ENCODE measurements at regions not wholly inside any gene's neighbourhood (a gene's known extent, or its start where the extent isn't known, plus 50 kb on each side); places are given as distances from the start of the nearest gene placed in this dataset.

DNA sequence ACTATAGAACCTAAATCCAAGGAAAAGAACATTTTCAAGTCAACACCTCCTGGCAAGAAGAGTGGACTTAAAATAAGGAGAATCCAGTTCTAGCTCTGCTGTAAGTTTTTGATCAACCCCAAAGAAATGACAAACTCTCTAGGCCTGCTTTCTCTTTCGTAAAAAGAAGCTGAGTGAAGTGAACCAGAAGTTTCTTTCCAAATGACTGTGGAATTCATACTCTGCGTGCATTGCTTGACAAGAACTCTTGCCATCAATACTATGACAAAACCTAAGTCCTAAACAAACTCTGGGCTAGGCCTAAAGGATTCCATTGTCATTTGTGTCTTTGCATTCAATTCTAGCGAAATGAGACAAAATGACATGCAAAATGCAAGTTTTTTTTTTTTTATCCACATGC, 187.5 kb upstream of the SOX9 start:
- TF ChIP-seq, protein P1, sequence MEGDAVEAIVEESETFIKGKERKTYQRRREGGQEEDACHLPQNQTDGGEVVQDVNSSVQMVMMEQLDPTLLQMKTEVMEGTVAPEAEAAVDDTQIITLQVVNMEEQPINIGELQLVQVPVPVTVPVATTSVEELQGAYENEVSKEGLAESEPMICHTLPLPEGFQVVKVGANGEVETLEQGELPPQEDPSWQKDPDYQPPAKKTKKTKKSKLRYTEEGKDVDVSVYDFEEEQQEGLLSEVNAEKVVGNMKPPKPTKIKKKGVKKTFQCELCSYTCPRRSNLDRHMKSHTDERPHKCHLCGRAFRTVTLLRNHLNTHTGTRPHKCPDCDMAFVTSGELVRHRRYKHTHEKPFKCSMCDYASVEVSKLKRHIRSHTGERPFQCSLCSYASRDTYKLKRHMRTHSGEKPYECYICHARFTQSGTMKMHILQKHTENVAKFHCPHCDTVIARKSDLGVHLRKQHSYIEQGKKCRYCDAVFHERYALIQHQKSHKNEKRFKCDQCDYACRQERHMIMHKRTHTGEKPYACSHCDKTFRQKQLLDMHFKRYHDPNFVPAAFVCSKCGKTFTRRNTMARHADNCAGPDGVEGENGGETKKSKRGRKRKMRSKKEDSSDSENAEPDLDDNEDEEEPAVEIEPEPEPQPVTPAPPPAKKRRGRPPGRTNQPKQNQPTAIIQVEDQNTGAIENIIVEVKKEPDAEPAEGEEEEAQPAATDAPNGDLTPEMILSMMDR (IDR thresholded peaks at IDR 0.05; ENCODE audit: extremely low read depth in 1 of 2, insufficient read depth in 1 of 2, low read depth in 1 of 2, low read length in 2 of 2): no peak
- TF ChIP-seq POLR2A (IDR thresholded peaks at IDR 0.05; ENCODE audit: low read depth, low read length): no peak
- TF ChIP-seq EZH2 (IDR thresholded peaks at IDR 0.05; ENCODE audit: borderline replicate concordance, low read depth, low read length, severe bottlenecking): no peak
- no peak for TF ChIP-seq MYC (IDR thresholded peaks at IDR 0.05; ENCODE audit: low read depth, low read length)
- no peak for TF ChIP-seq JUN (IDR thresholded peaks at IDR 0.05; ENCODE audit: borderline replicate concordance, insufficient read depth, insufficient read length, low read depth)
- TF ChIP-seq FOS (IDR thresholded peaks at IDR 0.05; ENCODE audit: borderline replicate concordance, insufficient read depth, low read length): no peak
- TF ChIP-seq, protein P2, sequence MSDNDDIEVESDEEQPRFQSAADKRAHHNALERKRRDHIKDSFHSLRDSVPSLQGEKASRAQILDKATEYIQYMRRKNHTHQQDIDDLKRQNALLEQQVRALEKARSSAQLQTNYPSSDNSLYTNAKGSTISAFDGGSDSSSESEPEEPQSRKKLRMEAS (IDR thresholded peaks at IDR 0.05; ENCODE audit: insufficient read depth, insufficient read length): no peak

All from endothelial cell of umbilical vein (primary cell).